ENCODE measurements at regions not wholly inside any gene's neighbourhood (a gene's known extent, or its start where the extent isn't known, plus 50 kb on each side); places are given as distances from the start of the nearest gene placed in this dataset.

GRCh38 chr15:100812802-100813201 is 66.8 kb upstream of the ALDH1A3 start:
- DNase-seq (ENCODE audit: low spot score), result no peak

GRCh38 chr15:100818927-100819326 is 60.7 kb upstream of the ALDH1A3 start:
- no peak for DNase-seq (ENCODE audit: low spot score)

DNA sequence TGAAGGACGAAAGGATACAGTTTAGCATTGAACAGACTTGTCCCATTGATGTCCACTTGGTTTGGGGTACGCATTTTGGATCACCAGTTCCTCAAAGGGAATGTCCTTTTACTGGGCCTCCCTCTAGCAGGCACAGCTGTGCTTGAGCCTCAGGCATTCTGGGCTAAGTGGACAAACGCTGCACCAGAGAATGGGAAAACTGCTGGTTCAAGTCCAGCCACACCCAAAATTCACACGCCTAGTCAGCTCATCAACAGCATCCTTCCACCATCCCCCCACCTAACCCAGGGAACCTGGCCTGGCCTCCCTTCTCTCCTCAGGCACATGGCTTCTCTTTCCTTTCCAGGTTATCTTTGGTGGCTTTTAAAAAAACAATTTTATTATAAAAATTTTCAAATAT is 59.1 kb upstream of the ALDH1A3 start:
- DNase-seq (ENCODE audit: low spot score), result no peak

DNA sequence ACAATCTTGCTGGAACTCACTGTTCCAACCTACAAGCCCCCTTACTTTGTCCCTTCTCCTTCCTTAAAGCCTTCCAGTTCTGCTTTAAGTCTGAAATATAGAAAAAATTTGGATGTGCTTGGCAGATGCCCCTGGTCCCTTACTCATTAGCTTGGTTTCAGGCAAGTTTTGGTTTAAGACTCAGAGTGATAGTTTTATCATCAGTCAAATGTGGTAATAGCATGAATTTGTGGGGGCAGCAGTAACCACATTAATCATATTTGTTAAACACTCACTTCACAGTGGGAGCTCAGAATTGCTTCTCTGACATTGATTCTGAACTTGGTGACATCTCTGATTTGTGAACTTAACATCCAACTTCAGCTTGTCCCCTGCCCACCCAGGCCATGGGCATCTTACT is 58.3 kb upstream of the ALDH1A3 start:
- no peak for DNase-seq (ENCODE audit: low spot score)

- no peak for DNase-seq (ENCODE audit: low spot score)
Measured at GRCh38 chr15:100824211-100824610, 55.4 kb upstream of the ALDH1A3 start.

DNA sequence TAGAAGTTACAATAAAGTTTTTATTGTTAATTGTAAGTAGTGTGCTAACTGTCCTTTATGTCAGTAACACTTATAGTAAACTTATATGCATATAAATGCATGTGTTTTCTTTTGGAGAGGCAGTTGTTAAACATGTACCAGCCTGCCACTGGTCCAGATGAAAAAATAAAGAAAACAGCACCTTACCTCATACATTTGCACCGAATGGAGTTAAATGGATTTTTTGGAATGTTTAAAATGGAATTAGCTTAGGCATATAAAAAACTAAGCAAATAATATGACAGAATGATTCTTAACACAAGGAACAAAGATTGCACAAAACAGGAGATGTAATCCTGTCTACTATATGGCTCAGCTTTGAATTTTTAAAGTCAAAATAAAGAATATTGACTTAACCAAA is 50.2 kb upstream of the ALDH1A3 start:
- no peak for DNase-seq (ENCODE audit: low spot score)

All from GM03348 (cell line).